HCT116 (cell line): ENCODE measurements at regions not wholly inside any gene's neighbourhood (a gene's known extent, or its start where the extent isn't known, plus 50 kb on each side); places are given as distances from the start of the nearest gene placed in this dataset.

Source experiments
- ATAC-seq: fragments of 200-7000 bp; cut with Tn5 transposase; 2 replicates; pipeline ENCODE4 v1.9.1; 2020; ENCODE audit warnings: mild to moderate bottlenecking, moderate library complexity
- BruUV-seq: library from RNA; stranded (reverse); fragments of 400-500 nt; replicated peaks from 2 replicates; lab custom pipeline; 2021; lab: Mats Ljungman, UMichigan
- CTCF ChIA-PET: fragments of 300-600 bp; sonication (Branson Sonifier 250); formaldehyde crosslinking; loops from one replicate; lab custom pipeline; 2021; ENCODE audit warnings: antibody characterized with exemption; lab: Charles Lee
- POLR2A ChIA-PET: fragments of 300-600, 350-600 bp; sonication (Branson Sonifier 250); formaldehyde crosslinking; loops from one replicate; lab custom pipeline; 2021; ENCODE audit warnings: antibody characterized with exemption; lab: Charles Lee
- RAD21 ChIA-PET, 2 experiments: fragments of 300-600 bp; sonication (Branson Sonifier 250); formaldehyde crosslinking; loops; one replicate each; lab custom pipeline; 2023; ENCODE audit warnings: low total read pairs in 2 of 2; ENCODE audit not compliant: uncharacterized antibody in 2 of 2, unreplicated experiment in 2 of 2, low non-redundant PET in 1 of 2; lab: Charles Lee
- DNase-seq: peaks from one replicate; pipeline ENCODE4 v3.0.0-alpha.2; 2010; ENCODE audit warnings: low read depth, low spot score
- H2AFZ ChIP-seq: fragments of 200-600 bp; shearing (Covaris generic), sonication (generic); 2 replicates; pipeline ENCODE4 v1.6.1; 2017; ENCODE audit warnings: low read depth, mixed run types, mixed read lengths, antibody characterized with exemption, low read length; ENCODE audit not compliant: poor library complexity, severe bottlenecking
- H3K27ac ChIP-seq: 2 replicates; pipeline ENCODE4 v1.5.1; 2012; ENCODE audit warnings: low read depth, low read length
- H3K27me3 ChIP-seq: fragments of 200-600 bp; sonication (generic); 2 replicates; pipeline ENCODE4 v1.6.1; 2016; ENCODE audit warnings: mixed run types, low read length, mixed read lengths; ENCODE audit not compliant: insufficient read depth
- H3K36me3 ChIP-seq, 2 experiments: fragments of 200-500 bp in 1 of 2; fragments of 200-600 bp in 1 of 2; sonication (Bioruptor generic) in 1 of 2; sonication (generic) in 1 of 2; 2 replicates each; pipeline versions ENCODE4 v1.5.1 to v1.6.1; 2014 to 2016; ENCODE audit warnings: low read length in 2 of 2, inconsistent platforms in 1 of 2, mixed read lengths in 1 of 2, mixed run types in 1 of 2; ENCODE audit not compliant: insufficient read depth in 2 of 2, control insufficient read depth in 1 of 2
- H3K4me1 ChIP-seq, 2 experiments: fragments of 200-600 bp in 1 of 2; sonication (generic) in 1 of 2; 2 replicates each; pipeline versions ENCODE4 v1.5.1 to v1.6.1; 2012 to 2017; ENCODE audit warnings: low read length in 2 of 2, inconsistent platforms in 1 of 2, mild to moderate bottlenecking in 1 of 2, mixed read lengths in 1 of 2, mixed run types in 1 of 2, moderate library complexity in 1 of 2; ENCODE audit not compliant: insufficient read depth in 2 of 2, control insufficient read depth in 1 of 2
- H3K4me2 ChIP-seq: fragments of 200-600 bp; sonication (generic); 2 replicates; pipeline ENCODE4 v1.6.1; 2017; ENCODE audit warnings: mixed run types, low read length, mixed read lengths
- H3K4me3 ChIP-seq, 2 experiments: fragments of 200-600 bp in 1 of 2; sonication (generic) in 1 of 2; replicated peaks in 1 of 2; 2 replicates each; pipeline ENCODE4 v1.5.1; 2011 to 2016; ENCODE audit warnings: low read length in 2 of 2, control low read depth in 1 of 2, low read depth in 1 of 2, mild to moderate bottlenecking in 1 of 2, mixed read lengths in 1 of 2, mixed run types in 1 of 2
- H3K79me2 ChIP-seq: fragments of 200-600 bp; sonication (generic); 2 replicates; pipeline ENCODE4 v1.6.1; 2017; ENCODE audit warnings: mild to moderate bottlenecking, mixed run types, low read length, moderate library complexity, mixed read lengths; ENCODE audit not compliant: insufficient read depth
- H3K9ac ChIP-seq: fragments of 200-600 bp; sonication (generic); 2 replicates; pipeline ENCODE4 v1.6.1; 2016; ENCODE audit warnings: low read length, mixed read lengths
- H3K9me2 ChIP-seq: fragments of 200-600 bp; sonication (generic), shearing (Covaris generic); 2 replicates; pipeline ENCODE4 v1.6.1; 2017; ENCODE audit warnings: mixed run types, mild to moderate bottlenecking, moderate library complexity; ENCODE audit not compliant: insufficient read depth
- H3K9me3 ChIP-seq, 2 experiments: fragments of 200-500 bp in 1 of 2; fragments of 200-600 bp in 1 of 2; sonication (Bioruptor generic) in 1 of 2; sonication (generic) in 1 of 2; 2 replicates each; pipeline ENCODE4 v1.6.1; 2014 to 2017; ENCODE audit warnings: low read length in 2 of 2, mixed read lengths in 2 of 2, inconsistent platforms in 1 of 2, low read depth in 1 of 2, mild to moderate bottlenecking in 1 of 2, mixed run types in 1 of 2, moderate library complexity in 1 of 2; ENCODE audit not compliant: control insufficient read depth in 1 of 2, insufficient read depth in 1 of 2
- H4K20me1 ChIP-seq: fragments of 200-600 bp; sonication (generic), shearing (Covaris generic); 2 replicates; pipeline ENCODE4 v1.6.1; 2017; ENCODE audit warnings: mixed run types, mild to moderate bottlenecking, moderate library complexity; ENCODE audit not compliant: insufficient read depth
- CBX3 ChIP-seq: IDR thresholded peaks from 2 replicates; pipeline ENCODE4 v1.6.1; 2012; ENCODE audit warnings: low read depth
- CEBPB ChIP-seq: IDR thresholded peaks from 2 replicates; pipeline ENCODE4 v1.6.1; 2012; ENCODE audit warnings: low read depth
- EGR1 ChIP-seq: IDR thresholded peaks from 2 replicates; pipeline ENCODE4 v1.6.1; 2012; ENCODE audit warnings: low read depth
- ELF1 ChIP-seq: IDR thresholded peaks from 2 replicates; pipeline ENCODE4 v1.6.1; 2012; ENCODE audit warnings: low read depth, borderline replicate concordance
- EZH2 ChIP-seq: fragments of 200-600 bp; sonication (generic); IDR thresholded peaks from 2 replicates; pipeline ENCODE4 v1.6.1; 2017; ENCODE audit warnings: antibody characterized with exemption, mixed run types
- EZH2phosphoT487 ChIP-seq: fragments of 200-600 bp; IDR thresholded peaks from 2 replicates; pipeline ENCODE4 v1.6.1; 2018; ENCODE audit warnings: antibody characterized with exemption, borderline replicate concordance
- FOSL1 ChIP-seq: IDR thresholded peaks from 2 replicates; pipeline ENCODE4 v1.6.1; 2012; ENCODE audit warnings: low read depth
- MAX ChIP-seq: IDR thresholded peaks from 2 replicates; pipeline ENCODE4 v1.6.1; 2012
- POLR2A ChIP-seq: IDR thresholded peaks from 2 replicates; pipeline ENCODE4 v1.7.0; 2011; ENCODE audit warnings: borderline replicate concordance; ENCODE audit not compliant: insufficient read depth, insufficient read length; ENCODE audit errors: extremely low read depth
- POLR2AphosphoS5 ChIP-seq: IDR thresholded peaks from 2 replicates; pipeline ENCODE4 v1.6.1; 2011; ENCODE audit warnings: mild to moderate bottlenecking, low read depth, low read length, moderate library complexity
- RAD21 ChIP-seq: IDR thresholded peaks from 2 replicates; pipeline ENCODE4 v1.6.1; 2012; ENCODE audit warnings: low read depth, mild to moderate bottlenecking
- REST ChIP-seq: IDR thresholded peaks from 2 replicates; pipeline ENCODE4 v1.6.1; 2012; ENCODE audit warnings: low read depth
- SP1 ChIP-seq: IDR thresholded peaks from 2 replicates; pipeline ENCODE4 v1.6.1; 2012; ENCODE audit warnings: low read depth
- SRF ChIP-seq: IDR thresholded peaks from 2 replicates; pipeline ENCODE4 v1.6.1; 2012; ENCODE audit warnings: low read depth
- TCF7L2 ChIP-seq: IDR thresholded peaks from 2 replicates; pipeline ENCODE4 v1.7.0; 2011; ENCODE audit warnings: borderline replicate concordance, inconsistent platforms; ENCODE audit not compliant: insufficient read depth, insufficient read length; ENCODE audit errors: extremely low read depth
- YY1 ChIP-seq: IDR thresholded peaks from 2 replicates; pipeline ENCODE4 v1.6.1; 2011; ENCODE audit warnings: low read length, low read depth, moderate library complexity, mild to moderate bottlenecking; ENCODE audit not compliant: insufficient replicate concordance; ENCODE audit errors: extremely low read depth
- ZBTB33 ChIP-seq: IDR thresholded peaks from 2 replicates; pipeline ENCODE4 v1.6.1; 2011; ENCODE audit warnings: mild to moderate bottlenecking, low read length, moderate library complexity; ENCODE audit not compliant: insufficient replicate concordance; ENCODE audit errors: extremely low read depth
- intact Hi-C: fragments of 100-400 bp; cut with micrococcal nuclease; formaldehyde crosslinking; loops from 2 replicates; pipeline ENCODE4 v1.10.0; 2022
- TF ChIP-seq, protein P1 (sequence below), 3 experiments: fragments of 200-600 bp in 1 of 3; sonication (generic) in 1 of 3; IDR thresholded peaks in 2 of 3; conservative IDR thresholded peaks in 1 of 3; 2 replicates each; pipeline ENCODE4 v1.5.1; 2012 to 2017; ENCODE audit warnings: low read depth in 2 of 3, low read length in 2 of 3, antibody characterized with exemption in 1 of 3, borderline replicate concordance in 1 of 3, control low read depth in 1 of 3, mild to moderate bottlenecking in 1 of 3, mixed read lengths in 1 of 3, mixed run types in 1 of 3, moderate library complexity in 1 of 3; ENCODE audit not compliant: insufficient read depth in 1 of 3
- TF ChIP-seq, protein P2 (sequence below): IDR thresholded peaks from 2 replicates; pipeline ENCODE4 v1.6.1; 2012

- POLR2A ChIA-PET, result no interaction called here
Measured at GRCh38 chr16:63735456-63735855, 1386.4 kb downstream of the CDH11 start.

More at GRCh38 chr16:63735456-63735855, 1386.4 kb downstream of the CDH11 start:
- no peak overlapping the region for H3K27ac ChIP-seq
- H3K4me2 ChIP-seq, result no peak overlapping the region
- no peak overlapping the region for H3K4me3 ChIP-seq
- H2AFZ ChIP-seq, result no peak overlapping the region
- no peaks in the 10 kb centered on the region for H3K9me2 ChIP-seq
- TF ChIP-seq ELF1 (no peak), RAD21 (no peak), EZH2phosphoT487 (no peak), POLR2AphosphoS5 (no peak), TCF7L2 (no peak), SRF (no peak), YY1 (no peak), CBX3 (no peak), POLR2A (no peak), ZBTB33 (no peak), SP1 (no peak), EGR1 (no peak), EZH2 (no peak), FOSL1 (no peak), MAX (no peak), REST (no peak), CEBPB (no peak)
- TF ChIP-seq, protein P1, sequence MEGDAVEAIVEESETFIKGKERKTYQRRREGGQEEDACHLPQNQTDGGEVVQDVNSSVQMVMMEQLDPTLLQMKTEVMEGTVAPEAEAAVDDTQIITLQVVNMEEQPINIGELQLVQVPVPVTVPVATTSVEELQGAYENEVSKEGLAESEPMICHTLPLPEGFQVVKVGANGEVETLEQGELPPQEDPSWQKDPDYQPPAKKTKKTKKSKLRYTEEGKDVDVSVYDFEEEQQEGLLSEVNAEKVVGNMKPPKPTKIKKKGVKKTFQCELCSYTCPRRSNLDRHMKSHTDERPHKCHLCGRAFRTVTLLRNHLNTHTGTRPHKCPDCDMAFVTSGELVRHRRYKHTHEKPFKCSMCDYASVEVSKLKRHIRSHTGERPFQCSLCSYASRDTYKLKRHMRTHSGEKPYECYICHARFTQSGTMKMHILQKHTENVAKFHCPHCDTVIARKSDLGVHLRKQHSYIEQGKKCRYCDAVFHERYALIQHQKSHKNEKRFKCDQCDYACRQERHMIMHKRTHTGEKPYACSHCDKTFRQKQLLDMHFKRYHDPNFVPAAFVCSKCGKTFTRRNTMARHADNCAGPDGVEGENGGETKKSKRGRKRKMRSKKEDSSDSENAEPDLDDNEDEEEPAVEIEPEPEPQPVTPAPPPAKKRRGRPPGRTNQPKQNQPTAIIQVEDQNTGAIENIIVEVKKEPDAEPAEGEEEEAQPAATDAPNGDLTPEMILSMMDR (IDR thresholded peaks at IDR 0.05 in 2 of 3, conservative IDR thresholded peaks at IDR 0.05 in 1 of 3; ENCODE audit: borderline replicate concordance in 1 of 3, insufficient read depth in 1 of 3, low read depth in 2 of 3, low read length in 2 of 3), result no peak
- TF ChIP-seq, protein P2, sequence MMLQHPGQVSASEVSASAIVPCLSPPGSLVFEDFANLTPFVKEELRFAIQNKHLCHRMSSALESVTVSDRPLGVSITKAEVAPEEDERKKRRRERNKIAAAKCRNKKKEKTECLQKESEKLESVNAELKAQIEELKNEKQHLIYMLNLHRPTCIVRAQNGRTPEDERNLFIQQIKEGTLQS, result no peak
- TF ChIP-seq, all 23 proteins: peak for 0
- H3K4me1 ChIP-seq, result no peaks in the 10 kb centered on the region
- ATAC-seq (no peak), DNase-seq (no peak)
- no TSS peak for BruUV-seq
- H3K79me2 ChIP-seq, result no peaks in the 10 kb centered on the region
- ChIA-PET CTCF (no interaction called here), RAD21 (no interaction called here)
- no peaks in the 10 kb centered on the region for H4K20me1 ChIP-seq
- no peaks in the 10 kb centered on the region for H3K27me3 ChIP-seq
- H3K9ac ChIP-seq, result no peak overlapping the region
- H3K36me3 ChIP-seq, result no peaks in the 10 kb centered on the region
- H3K9me3 ChIP-seq, result peaks cover 0 to 26% of the 10 kb centered on the region in 2 experiments; a peak in 2 of 4 replicates
- intact Hi-C loops, result loop anchor here (1.0 kb wide), 1 partner anchor 18 kb away; no protein-coding TSS in a partner anchor
